Keratinocyte (primary cell): ENCODE measurements at regions not wholly inside any gene's neighbourhood (a gene's known extent, or its start where the extent isn't known, plus 50 kb on each side); places are given as distances from the start of the nearest gene placed in this dataset.

Experiments
- DNase-seq: peaks from one replicate; pipeline ENCODE4 v3.0.0-alpha.2; 2011; ENCODE audit warnings: low read depth, missing footprints, low spot score
- FAIRE-seq: peaks from 2 replicates; lab custom pipeline; 2011; peaks lifted over from hg19 to GRCh38; lab: Jason Lieb, UNC
- H2AFZ ChIP-seq: 2 replicates; pipeline ENCODE4 v1.6.0; 2012; ENCODE audit warnings: low read length, control low read depth, inconsistent platforms; ENCODE audit not compliant: control insufficient read depth
- H3K27ac ChIP-seq: 2 replicates; pipeline ENCODE4 v1.5.1; 2011; ENCODE audit warnings: low read length; ENCODE audit not compliant: control insufficient read depth, insufficient read depth
- H3K27me3 ChIP-seq: 3 replicates; pipeline ENCODE4 v1.6.0; 2011; ENCODE audit warnings: low read length; ENCODE audit not compliant: control insufficient read depth, insufficient read depth; ENCODE audit errors: extremely low read depth
- H3K36me3 ChIP-seq, 2 experiments: 2 replicates in 1 of 2; 3 replicates in 1 of 2; pipeline ENCODE4 v1.5.1; 2011; ENCODE audit warnings: low read length in 2 of 2, mild to moderate bottlenecking in 1 of 2; ENCODE audit not compliant: control insufficient read depth in 2 of 2, insufficient read depth in 2 of 2; ENCODE audit errors: extremely low read depth in 1 of 2
- H3K4me1 ChIP-seq: 3 replicates; pipeline ENCODE4 v1.5.1; 2011; ENCODE audit warnings: low read length; ENCODE audit not compliant: control insufficient read depth, insufficient read depth; ENCODE audit errors: extremely low read depth
- H3K4me2 ChIP-seq: 3 replicates; pipeline ENCODE4 v1.6.0; 2011; ENCODE audit warnings: low read depth, low read length; ENCODE audit not compliant: control insufficient read depth, insufficient read depth; ENCODE audit errors: extremely low read depth
- H3K4me3 ChIP-seq, 3 experiments: fragments of 200-600 bp in 1 of 3; sonication (generic) in 1 of 3; 2 replicates in 2 of 3; 3 replicates in 1 of 3; pipeline ENCODE4 v1.5.1; 2011 to 2016; ENCODE audit warnings: low read length in 3 of 3, mild to moderate bottlenecking in 3 of 3, control low read depth in 2 of 3, inconsistent platforms in 1 of 3, low read depth in 1 of 3, mixed read lengths in 1 of 3, mixed run types in 1 of 3, moderate library complexity in 1 of 3; ENCODE audit not compliant: control insufficient read depth in 2 of 3, insufficient read depth in 2 of 3; ENCODE audit errors: extremely low read depth in 1 of 3
- H3K79me2 ChIP-seq: 2 replicates; pipeline ENCODE4 v1.6.0; 2012; ENCODE audit warnings: low read length; ENCODE audit not compliant: control insufficient read depth, insufficient read depth
- H3K9ac ChIP-seq: 3 replicates; pipeline ENCODE4 v1.6.0; 2011; ENCODE audit warnings: low read length; ENCODE audit not compliant: control insufficient read depth, insufficient read depth; ENCODE audit errors: extremely low read depth
- H3K9me1 ChIP-seq: 3 replicates; pipeline ENCODE4 v1.6.0; 2011; ENCODE audit warnings: low read length; ENCODE audit not compliant: control insufficient read depth, insufficient read depth; ENCODE audit errors: extremely low read depth
- H3K9me3 ChIP-seq: 2 replicates; pipeline ENCODE4 v1.5.1; 2012; ENCODE audit warnings: low read depth, low read length; ENCODE audit not compliant: control insufficient read depth
- H4K20me1 ChIP-seq: 3 replicates; pipeline ENCODE4 v1.6.0; 2011; ENCODE audit warnings: low read length; ENCODE audit not compliant: control insufficient read depth, insufficient read depth; ENCODE audit errors: extremely low read depth
- EZH2 ChIP-seq: IDR thresholded peaks from one replicate; pipeline ENCODE4 v1.6.1; 2012; ENCODE audit warnings: inconsistent platforms, mild to moderate bottlenecking, low read length, moderate library complexity
- dilution Hi-C: fragments of 300-500 bp; cut with MboI; formaldehyde crosslinking; loops from one replicate; pipeline ENCODE4 v1.7.0; 2020; ENCODE audit warnings: low sequenced_read_pairs; ENCODE audit not compliant: extremely low pct_ligation_motif_present
- TF ChIP-seq, protein P1 (sequence below), 3 experiments: IDR thresholded peaks in 1 of 3; conservative IDR thresholded peaks in 1 of 3; optimal IDR thresholded peaks in 1 of 3; 2 replicates in 2 of 3; 3 replicates in 1 of 3; pipeline versions ENCODE3 to v1.5.1; 2011; ENCODE audit warnings: low read length in 3 of 3, mild to moderate bottlenecking in 3 of 3, moderate library complexity in 2 of 3, control low read depth in 1 of 3, inconsistent platforms in 1 of 3; ENCODE audit not compliant: insufficient read depth in 2 of 3; ENCODE audit errors: extremely low read depth in 1 of 3

DNA sequence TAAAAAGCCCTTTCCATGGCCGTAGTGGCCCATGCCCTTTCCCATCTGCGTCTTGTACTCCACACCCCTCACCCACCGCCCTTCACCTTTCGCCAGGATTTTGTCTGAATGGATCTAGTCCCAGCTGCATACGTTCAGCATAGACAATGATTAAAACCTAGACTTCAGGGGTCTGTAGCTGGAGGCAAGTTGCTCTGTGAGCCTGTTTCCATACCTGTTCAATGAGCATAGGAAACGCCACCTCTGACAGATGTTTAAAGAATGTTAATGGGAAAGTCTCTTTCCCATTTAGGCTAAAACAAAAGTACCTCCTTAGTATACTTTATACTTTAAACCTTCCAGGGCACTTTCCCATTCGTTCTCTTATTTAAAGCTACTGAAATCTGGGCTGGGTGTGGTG lies 105.7 kb downstream of the SPRY4 start:
- Histone ChIP-seq H3K79me2 (no peaks in the 10 kb centered on the region), H3K4me3 (no peak overlapping the region), H3K36me3 (no peaks in the 10 kb centered on the region), H3K4me2 (peak overlapping the region; percentile 35), H2AFZ (no peak overlapping the region), H3K9me1 (no peaks in the 10 kb centered on the region), H3K4me1 (peaks cover 41% of the 10 kb centered on the region), H3K27ac (peak overlapping the region; percentile 54), H3K9ac (no peak overlapping the region), H3K9me3 (no peaks in the 10 kb centered on the region), H4K20me1 (no peaks in the 10 kb centered on the region), H3K27me3 (no peaks in the 10 kb centered on the region)
- dilution Hi-C loops = no loop called here
- DNase-seq = no peak
- TF ChIP-seq EZH2 = no peak
- TF ChIP-seq, protein P1, sequence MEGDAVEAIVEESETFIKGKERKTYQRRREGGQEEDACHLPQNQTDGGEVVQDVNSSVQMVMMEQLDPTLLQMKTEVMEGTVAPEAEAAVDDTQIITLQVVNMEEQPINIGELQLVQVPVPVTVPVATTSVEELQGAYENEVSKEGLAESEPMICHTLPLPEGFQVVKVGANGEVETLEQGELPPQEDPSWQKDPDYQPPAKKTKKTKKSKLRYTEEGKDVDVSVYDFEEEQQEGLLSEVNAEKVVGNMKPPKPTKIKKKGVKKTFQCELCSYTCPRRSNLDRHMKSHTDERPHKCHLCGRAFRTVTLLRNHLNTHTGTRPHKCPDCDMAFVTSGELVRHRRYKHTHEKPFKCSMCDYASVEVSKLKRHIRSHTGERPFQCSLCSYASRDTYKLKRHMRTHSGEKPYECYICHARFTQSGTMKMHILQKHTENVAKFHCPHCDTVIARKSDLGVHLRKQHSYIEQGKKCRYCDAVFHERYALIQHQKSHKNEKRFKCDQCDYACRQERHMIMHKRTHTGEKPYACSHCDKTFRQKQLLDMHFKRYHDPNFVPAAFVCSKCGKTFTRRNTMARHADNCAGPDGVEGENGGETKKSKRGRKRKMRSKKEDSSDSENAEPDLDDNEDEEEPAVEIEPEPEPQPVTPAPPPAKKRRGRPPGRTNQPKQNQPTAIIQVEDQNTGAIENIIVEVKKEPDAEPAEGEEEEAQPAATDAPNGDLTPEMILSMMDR (optimal IDR thresholded peaks at IDR 0.05 in 1 of 3, IDR thresholded peaks at IDR 0.05 in 1 of 3, conservative IDR thresholded peaks at IDR 0.05 in 1 of 3; ENCODE audit: extremely low read depth in 1 of 3, insufficient read depth in 2 of 3, low read length in 3 of 3) = no peak
- peak; percentile 87 for FAIRE-seq

DNA sequence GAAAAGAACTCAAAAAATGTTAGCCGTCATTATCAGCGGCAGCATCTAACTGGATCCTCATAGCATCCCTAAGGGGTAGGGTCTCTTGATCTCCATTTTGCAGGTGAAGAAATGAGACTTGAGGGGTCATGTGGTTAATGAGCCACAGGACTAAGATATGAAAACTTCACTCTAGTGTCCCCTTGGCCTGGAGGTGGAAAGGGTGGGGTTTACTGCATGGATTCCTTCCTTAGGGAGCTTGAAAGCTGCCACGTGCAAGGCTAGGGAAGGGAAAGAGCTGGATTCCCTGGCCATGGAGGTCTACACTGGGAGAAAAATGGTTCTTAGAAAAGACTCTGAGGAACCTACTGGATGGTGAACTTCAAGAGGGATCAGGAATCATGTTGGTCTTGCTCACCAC lies 107.9 kb downstream of the SPRY4 start:
- peaks cover 35% of the 10 kb centered on the region for H3K4me1 ChIP-seq
- no peaks in the 10 kb centered on the region for H3K36me3 ChIP-seq
- dilution Hi-C loops = no loop called here
- H3K27me3 ChIP-seq = no peaks in the 10 kb centered on the region
- TF ChIP-seq, protein P1 (optimal IDR thresholded peaks at IDR 0.05 in 1 of 3, IDR thresholded peaks at IDR 0.05 in 1 of 3, conservative IDR thresholded peaks at IDR 0.05 in 1 of 3; ENCODE audit: extremely low read depth in 1 of 3, insufficient read depth in 2 of 3, low read length in 3 of 3) = no peak
- TF ChIP-seq EZH2 = no peak
- H3K9ac ChIP-seq = no peak overlapping the region
- H3K4me2 ChIP-seq = no peak overlapping the region
- no peak overlapping the region for H2AFZ ChIP-seq
- H4K20me1 ChIP-seq = no peaks in the 10 kb centered on the region
- no peaks in the 10 kb centered on the region for H3K79me2 ChIP-seq
- H3K27ac ChIP-seq = no peak overlapping the region
- H3K9me1 ChIP-seq = no peaks in the 10 kb centered on the region
- no peak for DNase-seq
- H3K9me3 ChIP-seq = no peaks in the 10 kb centered on the region
- FAIRE-seq = no peak
- no peak overlapping the region for H3K4me3 ChIP-seq
